PC-3 (cell line): ENCODE measurements at regions not wholly inside any gene's neighbourhood (a gene's known extent, or its start where the extent isn't known, plus 50 kb on each side); places are given as distances from the start of the nearest gene placed in this dataset.

Source experiments
- ATAC-seq: fragments of 200-7000 bp; cut with Tn5 transposase; 2 replicates; pipeline ENCODE4 v1.9.1; 2020; ENCODE audit warnings: mild to moderate bottlenecking, moderate library complexity
- BruUV-seq: library from RNA; stranded (reverse); fragments of 400-500 nt; replicated peaks from 2 replicates; lab custom pipeline; 2021; lab: Mats Ljungman, UMichigan
- CTCF ChIA-PET: fragments of 300-600 bp; sonication (Branson Sonifier 250); formaldehyde crosslinking; loops from one replicate; lab custom pipeline; 2022; ENCODE audit warnings: antibody characterized with exemption; lab: Charles Lee
- POLR2A ChIA-PET: fragments of 300-600 bp; sonication (Branson Sonifier 250); formaldehyde crosslinking; loops from one replicate; lab custom pipeline; 2022; ENCODE audit warnings: antibody characterized with exemption; ENCODE audit not compliant: unreplicated experiment; lab: Charles Lee
- DNase-seq: peaks from one replicate; pipeline ENCODE4 v3.0.0-alpha.2; 2015
- H2AFZ ChIP-seq: fragments of 300-600 bp; sonication (generic); 2 replicates; pipeline ENCODE4 v1.6.0; 2016; ENCODE audit warnings: antibody characterized with exemption, low read length
- H3F3A ChIP-seq: fragments of 300-600 bp; sonication (generic); one replicate; pipeline ENCODE4 v1.6.0; 2017; ENCODE audit warnings: antibody characterized with exemption, low read length, control low read depth, mild to moderate bottlenecking; ENCODE audit not compliant: unreplicated experiment
- H3K27ac ChIP-seq: fragments of 300-600 bp; sonication (generic); 2 replicates; pipeline ENCODE4 v1.5.1; 2016; ENCODE audit warnings: mild to moderate bottlenecking, low read length
- H3K27me3 ChIP-seq: fragments of 300-600 bp; sonication (generic); 2 replicates; pipeline ENCODE4 v1.6.1; 2016; ENCODE audit warnings: low read length, mixed read lengths
- H3K36me3 ChIP-seq: fragments of 300-600 bp; sonication (generic); 2 replicates; pipeline ENCODE4 v1.6.1; 2016; ENCODE audit warnings: low read depth, mixed run types, low read length, mixed read lengths
- H3K4me1 ChIP-seq: fragments of 300-600 bp; sonication (generic); 2 replicates; pipeline ENCODE4 v1.5.1; 2016; ENCODE audit warnings: low read length; ENCODE audit not compliant: insufficient read depth
- H3K4me2 ChIP-seq: fragments of 300-600 bp; sonication (generic); 2 replicates; pipeline ENCODE4 v1.6.0; 2016; ENCODE audit warnings: low read length
- H3K4me3 ChIP-seq: fragments of 300-600 bp; sonication (generic); 2 replicates; pipeline ENCODE4 v1.5.1; 2016; ENCODE audit warnings: mild to moderate bottlenecking, low read length, mixed read lengths
- H3K79me2 ChIP-seq: fragments of 300-600 bp; sonication (generic); 2 replicates; pipeline ENCODE4 v1.6.1; 2017; ENCODE audit warnings: low read length, mixed read lengths
- H3K9ac ChIP-seq: fragments of 300-600 bp; sonication (generic); 2 replicates; pipeline ENCODE4 v1.6.0; 2016; ENCODE audit warnings: mild to moderate bottlenecking, low read length
- H3K9me2 ChIP-seq: fragments of 300-600 bp; sonication (generic); replicated peaks from 2 replicates; pipeline ENCODE4 v1.6.1; 2016; ENCODE audit warnings: mixed run types, low read length, mixed read lengths
- H3K9me3 ChIP-seq: fragments of 300-600 bp; sonication (generic); 2 replicates; pipeline ENCODE4 v1.6.1; 2016; ENCODE audit warnings: low read length, mixed read lengths
- H4K20me1 ChIP-seq: fragments of 300-600 bp; sonication (generic); 2 replicates; pipeline ENCODE4 v1.6.1; 2016; ENCODE audit warnings: low read length, mixed read lengths
- CTCF ChIP-seq: fragments of 300-600 bp; sonication (generic); conservative IDR thresholded peaks from 2 replicates; pipeline ENCODE4 v1.5.1; 2017; ENCODE audit warnings: antibody characterized with exemption, low read depth, mild to moderate bottlenecking, low read length
- EZH2 ChIP-seq: fragments of 300-600 bp; sonication (generic); IDR thresholded peaks from one replicate; pipeline ENCODE4 v1.6.1; 2017; ENCODE audit warnings: antibody characterized with exemption, mild to moderate bottlenecking, low read length; ENCODE audit not compliant: unreplicated experiment
- EZH2phosphoT487 ChIP-seq: fragments of 300-600 bp; sonication (generic); IDR thresholded peaks from 2 replicates; pipeline ENCODE4 v1.6.1; 2018; ENCODE audit warnings: mild to moderate bottlenecking, antibody characterized with exemption, low read length, borderline replicate concordance
- intact Hi-C: fragments of 100-400 bp; cut with micrococcal nuclease; formaldehyde crosslinking; loops from 2 replicates; pipeline ENCODE4 v1.9.0; 2023

- H3K27ac ChIP-seq = no peak overlapping the region
- no peak overlapping the region for H3K4me3 ChIP-seq
- H3K4me2 ChIP-seq = no peak overlapping the region
- no peaks in the 10 kb centered on the region for H3F3A ChIP-seq
- intact Hi-C loops = no loop called here
- ChIA-PET CTCF (no interaction called here), POLR2A (no interaction called here)
- no peaks in the 10 kb centered on the region for H3K9me2 ChIP-seq
- H3K79me2 ChIP-seq = no peaks in the 10 kb centered on the region
- no peaks in the 10 kb centered on the region for H3K9me3 ChIP-seq
- H3K4me1 ChIP-seq = no peaks in the 10 kb centered on the region
- H2AFZ ChIP-seq = no peak overlapping the region
- TF ChIP-seq EZH2phosphoT487 = no peak
- TF ChIP-seq EZH2 = no peak
- TF ChIP-seq CTCF = no peak
- H3K9ac ChIP-seq = no peak overlapping the region
- DNase-seq (no peak), ATAC-seq (no peak)
- H4K20me1 ChIP-seq = no peaks in the 10 kb centered on the region
- BruUV-seq = no TSS peak
- no peaks in the 10 kb centered on the region for H3K27me3 ChIP-seq
- no peaks in the 10 kb centered on the region for H3K36me3 ChIP-seq
These were observed 467.9 kb upstream of the ANO3 start for GRCh38 chr11:25863986-25864385.

GRCh38 chr11:25876456-25876965 is 455.4 kb upstream of the ANO3 start:
- Histone ChIP-seq H3K9me3 (0 out of 2 replicates have a peak, but pooled peaks cover 3% of the 10 kb centered on the region), H3K36me3 (no peaks in the 10 kb centered on the region), H3K27me3 (no peaks in the 10 kb centered on the region), H3K4me1 (no peaks in the 10 kb centered on the region), H4K20me1 (no peaks in the 10 kb centered on the region), H3K9ac (no peak overlapping the region), H3K4me2 (no peak overlapping the region), H3K4me3 (no peak overlapping the region), H3K79me2 (no peaks in the 10 kb centered on the region), H3K27ac (no peak overlapping the region), H2AFZ (no peak overlapping the region), H3K9me2 (no peaks in the 10 kb centered on the region), H3F3A (no peaks in the 10 kb centered on the region)
- no peak for ATAC-seq
- ChIA-PET POLR2A (no interaction called here), CTCF (no interaction called here)
- intact Hi-C loops = no loop called here
- TF ChIP-seq EZH2phosphoT487 (no peak), EZH2 (no peak), CTCF (no peak)
- no peak for DNase-seq
- no TSS peak for BruUV-seq

- no peak for ATAC-seq
- Histone ChIP-seq H3K4me1 (no peaks in the 10 kb centered on the region), H3F3A (no peaks in the 10 kb centered on the region), H3K4me3 (no peak overlapping the region), H3K27ac (no peak overlapping the region), H3K9me2 (no peaks in the 10 kb centered on the region), H3K9me3 (0 out of 2 replicates have a peak, but pooled peaks cover 5% of the 10 kb centered on the region), H3K9ac (no peak overlapping the region), H3K79me2 (no peaks in the 10 kb centered on the region), H4K20me1 (no peaks in the 10 kb centered on the region), H3K27me3 (no peaks in the 10 kb centered on the region), H2AFZ (no peak overlapping the region), H3K36me3 (no peaks in the 10 kb centered on the region), H3K4me2 (no peak overlapping the region)
- ChIA-PET POLR2A (no interaction called here), CTCF (no interaction called here)
- BruUV-seq = no TSS peak
- no peak for DNase-seq
- TF ChIP-seq CTCF (no peak), EZH2phosphoT487 (no peak), EZH2 (no peak)
- intact Hi-C loops = no loop called here
These were observed 445.9 kb upstream of the ANO3 start for GRCh38 chr11:25886036-25886435.
